ENCODE measurements at regions not wholly inside any gene's neighbourhood (a gene's known extent, or its start where the extent isn't known, plus 50 kb on each side); places are given as distances from the start of the nearest gene placed in this dataset.

- TF ChIP-seq CTCF (IDR thresholded peaks at IDR 0.05; ENCODE audit: poor library complexity) (no peak), EZH2phosphoT487 (IDR thresholded peaks at IDR 0.05; ENCODE audit: low read depth, severe bottlenecking, unreplicated experiment) (no peak)
Measured at GRCh38 chr5:107282061-107282460, 388.7 kb downstream of the EFNA5 start.
